NAMALWA (cell line): ENCODE measurements at regions not wholly inside any gene's neighbourhood (a gene's known extent, or its start where the extent isn't known, plus 50 kb on each side); places are given as distances from the start of the nearest gene placed in this dataset.

Experiments
- DNase-seq: peaks from one replicate; pipeline ENCODE4 v3.0.0-alpha.2; 2015; ENCODE audit warnings: low spot score

GRCh38 chr2:120809151-120809550 is 73.5 kb downstream of the GLI2 start:
- no peak for DNase-seq

- DNase-seq = no peak
Measured at GRCh38 chr2:120809609-120810440, 74.2 kb downstream of the GLI2 start.

GRCh38 chr2:120810639-120811038 is 75.0 kb downstream of the GLI2 start:
- DNase-seq = no peak

- no peak for DNase-seq
Measured at GRCh38 chr2:120812866-120813265, 77.2 kb downstream of the GLI2 start.

- no peak for DNase-seq
Measured at GRCh38 chr2:120814352-120814751, 78.7 kb downstream of the GLI2 start.

GRCh38 chr2:120815292-120815691 is 79.6 kb downstream of the GLI2 start:
- no peak for DNase-seq

GRCh38 chr2:120817136-120817955 is 81.7 kb downstream of the GLI2 start:
- DNase-seq = no peak

GRCh38 chr2:120817956-120818325 is 82.3 kb downstream of the GLI2 start:
- DNase-seq = no peak

GRCh38 chr2:120818441-120818920 is 82.8 kb downstream of the GLI2 start:
- no peak for DNase-seq

- no peak for DNase-seq
Measured at GRCh38 chr2:120819720-120820210, 84.1 kb downstream of the GLI2 start.

GRCh38 chr2:120820263-120820952 is 84.7 kb downstream of the GLI2 start:
- DNase-seq = no peak

- DNase-seq = no peak
Measured at GRCh38 chr2:120820953-120821279, 85.2 kb downstream of the GLI2 start.

GRCh38 chr2:120821446-120822160 is 85.9 kb downstream of the GLI2 start:
- DNase-seq = no peak

GRCh38 chr2:120822933-120823332 is 87.3 kb downstream of the GLI2 start:
- DNase-seq = no peak

- DNase-seq = no peak
Measured at GRCh38 chr2:120823551-120823950, 87.9 kb downstream of the GLI2 start.

GRCh38 chr2:120824246-120824645 is 88.6 kb downstream of the GLI2 start:
- DNase-seq = no peak

- no peak for DNase-seq
Measured at GRCh38 chr2:120825370-120826259, 89.9 kb downstream of the GLI2 start.

- no peak for DNase-seq
Measured at GRCh38 chr2:120826260-120826648, 90.6 kb downstream of the GLI2 start.

GRCh38 chr2:120826716-120827410 is 91.2 kb downstream of the GLI2 start:
- DNase-seq = no peak

GRCh38 chr2:120828066-120828465 is 92.4 kb downstream of the GLI2 start:
- no peak for DNase-seq
